ENCODE measurements at regions not wholly inside any gene's neighbourhood (a gene's known extent, or its start where the extent isn't known, plus 50 kb on each side); places are given as distances from the start of the nearest gene placed in this dataset.

GRCh38 chr12:41715256-41715655, 429.4 kb downstream of the GXYLT1 start:
- no peak overlapping the region for H3K4me3 ChIP-seq (ENCODE audit: low read depth, low read length)
- no peak for TF ChIP-seq POLR2A (IDR thresholded peaks at IDR 0.05; ENCODE audit: extremely low read depth, insufficient read length)
- TF ChIP-seq CTCF (IDR thresholded peaks at IDR 0.05; ENCODE audit: low read depth, low read length) = no peak
- TF ChIP-seq MYC (IDR thresholded peaks at IDR 0.05; ENCODE audit: low read depth, low read length) = no peak
- TF ChIP-seq, protein P1, sequence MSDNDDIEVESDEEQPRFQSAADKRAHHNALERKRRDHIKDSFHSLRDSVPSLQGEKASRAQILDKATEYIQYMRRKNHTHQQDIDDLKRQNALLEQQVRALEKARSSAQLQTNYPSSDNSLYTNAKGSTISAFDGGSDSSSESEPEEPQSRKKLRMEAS (IDR thresholded peaks at IDR 0.05; ENCODE audit: low read depth, low read length) = no peak
- DNase-seq (ENCODE audit: low read depth) = no peak

DNA sequence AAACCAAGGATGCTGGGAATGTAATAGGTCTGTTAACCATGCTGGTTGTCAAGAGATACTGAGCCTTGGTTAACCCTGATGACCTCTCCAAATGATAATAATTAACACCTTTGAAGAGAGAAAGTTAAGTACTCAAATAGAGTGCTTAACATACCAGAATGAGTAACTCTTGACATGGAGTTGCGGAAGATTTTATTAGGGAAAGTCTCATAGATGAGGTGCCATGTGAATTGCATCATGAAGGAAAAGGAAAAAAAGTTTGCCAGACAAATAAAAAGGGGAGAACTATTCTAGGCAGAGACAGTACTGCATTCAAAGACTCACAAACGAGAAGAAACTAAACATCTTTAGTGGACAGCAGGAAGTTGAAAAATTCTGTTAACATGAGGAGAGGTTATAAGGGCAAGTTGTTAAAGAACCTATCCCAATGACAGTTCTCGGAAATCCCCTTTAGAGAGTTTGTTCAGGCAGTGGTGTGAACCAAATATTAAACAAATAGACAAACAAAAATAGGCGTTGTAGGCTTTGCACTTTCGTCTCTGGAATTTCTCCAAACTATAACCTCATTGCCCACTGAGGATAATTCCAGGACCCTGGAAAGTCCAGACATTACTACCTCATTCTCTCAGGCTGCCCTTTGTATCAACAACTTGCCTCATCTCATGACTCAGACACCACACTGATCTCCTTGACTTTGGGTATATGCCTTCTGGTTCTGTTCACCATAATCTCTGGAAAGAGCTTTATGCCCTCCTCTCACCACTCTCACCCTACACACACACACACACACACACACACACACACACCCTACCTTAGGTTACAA, 435.0 kb downstream of the GXYLT1 start:
- no peak for TF ChIP-seq POLR2A (IDR thresholded peaks at IDR 0.05; ENCODE audit: extremely low read depth, insufficient read length)
- TF ChIP-seq MYC (IDR thresholded peaks at IDR 0.05; ENCODE audit: low read depth, low read length) = no peak
- TF ChIP-seq CTCF (IDR thresholded peaks at IDR 0.05; ENCODE audit: low read depth, low read length) = no peak
- TF ChIP-seq, protein P1 (IDR thresholded peaks at IDR 0.05; ENCODE audit: low read depth, low read length) = no peak
- DNase-seq (ENCODE audit: low read depth) = no peak
- H3K4me3 ChIP-seq (ENCODE audit: low read depth, low read length) = no peak overlapping the region

DNA sequence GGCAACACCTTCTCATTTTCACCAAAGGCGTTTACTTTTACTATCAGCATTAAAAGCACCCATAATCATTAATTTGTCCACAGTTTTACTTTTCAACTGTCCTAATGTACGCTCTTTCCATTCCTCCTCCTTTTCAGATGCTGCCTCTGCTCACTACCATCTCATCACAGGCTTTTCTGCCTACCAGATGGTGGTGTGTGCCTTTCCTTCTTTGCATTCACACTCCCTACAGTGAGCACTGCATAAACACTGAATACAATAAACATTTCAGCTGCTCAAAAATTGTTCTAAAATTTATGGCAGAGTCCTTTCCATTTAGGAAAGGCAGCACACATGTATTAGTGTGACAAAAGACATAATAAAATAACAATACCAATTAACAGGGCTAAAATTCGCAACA, 435.7 kb downstream of the GXYLT1 start:
- no peak overlapping the region for H3K4me3 ChIP-seq (ENCODE audit: low read depth, low read length)
- DNase-seq (ENCODE audit: low read depth) = no peak
- TF ChIP-seq MYC (IDR thresholded peaks at IDR 0.05; ENCODE audit: low read depth, low read length) = no peak
- no peak for TF ChIP-seq CTCF (IDR thresholded peaks at IDR 0.05; ENCODE audit: low read depth, low read length)
- TF ChIP-seq, protein P1 (IDR thresholded peaks at IDR 0.05; ENCODE audit: low read depth, low read length) = no peak
- TF ChIP-seq POLR2A (IDR thresholded peaks at IDR 0.05; ENCODE audit: extremely low read depth, insufficient read length) = no peak

DNA sequence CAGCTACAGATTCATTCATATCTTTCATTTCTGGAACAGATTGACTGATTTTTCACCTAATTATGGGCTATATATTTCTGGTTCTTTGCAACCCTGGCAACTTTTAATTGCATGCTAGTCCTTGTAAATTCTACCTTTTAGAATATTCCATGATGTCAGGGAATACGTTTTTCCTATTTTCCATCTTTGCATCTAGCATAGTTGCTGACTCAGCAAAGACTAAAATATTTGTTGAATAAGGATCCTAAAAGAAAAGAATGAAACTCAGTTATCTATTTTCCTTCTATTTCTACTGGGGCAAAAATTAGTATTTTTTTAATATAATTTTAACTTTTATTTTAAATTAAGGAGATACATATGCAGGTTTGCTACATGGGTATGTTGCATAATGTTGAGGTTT, 438.3 kb downstream of the GXYLT1 start:
- TF ChIP-seq CTCF (IDR thresholded peaks at IDR 0.05; ENCODE audit: low read depth, low read length) = no peak
- no peak for DNase-seq (ENCODE audit: low read depth)
- H3K4me3 ChIP-seq (ENCODE audit: low read depth, low read length) = no peak overlapping the region

DNA sequence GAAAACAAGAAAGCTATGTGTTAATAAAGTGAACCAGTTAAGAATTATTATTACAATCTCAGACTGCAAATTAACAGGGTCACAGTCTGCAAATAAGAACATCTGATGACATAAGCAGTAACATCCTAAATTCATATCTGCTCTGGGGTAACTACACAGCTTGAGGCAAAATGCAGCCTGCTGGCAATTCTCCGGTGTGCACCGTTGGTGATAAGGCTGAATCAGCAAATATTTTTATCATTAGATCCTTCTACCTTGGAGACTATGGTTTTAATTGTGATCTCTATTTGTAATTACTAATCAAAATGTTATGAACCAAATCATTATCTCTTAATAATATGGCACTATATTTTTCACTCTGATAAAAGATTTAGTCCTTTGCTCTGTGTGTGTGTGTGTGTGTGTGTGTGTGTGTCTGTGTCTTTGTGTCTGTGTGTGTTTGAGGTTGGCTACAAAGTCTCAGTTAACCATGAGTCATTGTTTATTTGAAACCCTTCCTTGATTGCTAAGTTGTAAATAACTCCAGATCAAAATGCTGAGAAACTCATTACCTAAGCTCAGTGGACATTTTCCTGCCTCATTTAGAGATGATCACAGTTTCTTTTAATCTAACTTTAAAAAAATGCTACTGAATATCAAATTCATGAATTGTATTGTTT, 442.6 kb downstream of the GXYLT1 start:
- no peak overlapping the region for H3K4me3 ChIP-seq (ENCODE audit: low read depth, low read length)
- TF ChIP-seq CTCF (IDR thresholded peaks at IDR 0.05; ENCODE audit: low read depth, low read length) = no peak
- TF ChIP-seq POLR2A (IDR thresholded peaks at IDR 0.05; ENCODE audit: extremely low read depth, insufficient read length) = no peak
- TF ChIP-seq MYC (IDR thresholded peaks at IDR 0.05; ENCODE audit: low read depth, low read length) = no peak
- TF ChIP-seq, protein P1 (IDR thresholded peaks at IDR 0.05; ENCODE audit: low read depth, low read length) = no peak
- DNase-seq (ENCODE audit: low read depth) = no peak

Measured in NB4 (cell line).